ENCODE measurements at regions not wholly inside any gene's neighbourhood (a gene's known extent, or its start where the extent isn't known, plus 50 kb on each side); places are given as distances from the start of the nearest gene placed in this dataset.

GRCh38 chr2:234596696-234597575 is 100.1 kb upstream of the ARL4C start:
- DNase-seq (ENCODE audit: low spot score): no peak

DNA sequence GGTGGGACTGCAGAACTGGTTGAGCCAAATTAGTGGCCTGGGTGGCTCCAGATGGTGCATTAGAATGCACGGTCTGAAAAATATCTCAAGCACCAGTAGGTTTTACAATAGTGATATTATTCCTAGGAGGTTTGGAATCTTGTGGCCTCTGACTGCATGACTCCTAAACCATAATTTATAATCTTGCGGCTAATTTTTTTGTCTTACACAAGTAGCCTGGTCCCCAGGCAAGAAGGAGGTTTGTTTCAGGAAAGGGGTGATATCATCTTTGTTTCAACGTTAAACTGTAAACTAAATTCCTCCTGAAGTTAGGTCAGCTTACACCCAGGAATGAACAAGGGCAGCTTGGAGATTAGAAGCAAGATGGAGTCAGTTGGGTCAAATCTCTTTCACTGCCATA is 98.9 kb upstream of the ARL4C start:
- no peak for DNase-seq (ENCODE audit: low spot score)

DNA sequence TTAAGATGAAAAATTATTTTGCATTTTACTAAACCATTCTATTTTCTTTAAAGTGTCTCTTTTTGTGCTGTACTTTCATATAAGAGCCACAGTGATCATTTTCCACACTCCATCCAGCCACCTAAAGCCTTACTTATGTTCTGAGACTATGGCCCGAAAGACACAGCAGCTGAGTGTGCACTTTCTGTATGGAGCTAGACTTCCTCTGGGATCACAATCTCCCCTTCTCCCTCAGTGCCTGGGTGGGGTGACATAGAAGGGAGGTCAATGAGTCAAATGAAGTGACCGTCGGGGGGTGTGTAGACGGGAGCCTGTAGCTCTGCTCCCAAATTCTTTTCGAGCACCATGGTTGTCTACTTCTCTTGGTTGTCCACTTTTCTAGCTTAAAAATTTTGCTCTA is 97.8 kb upstream of the ARL4C start:
- DNase-seq (ENCODE audit: low spot score): no peak

DNA sequence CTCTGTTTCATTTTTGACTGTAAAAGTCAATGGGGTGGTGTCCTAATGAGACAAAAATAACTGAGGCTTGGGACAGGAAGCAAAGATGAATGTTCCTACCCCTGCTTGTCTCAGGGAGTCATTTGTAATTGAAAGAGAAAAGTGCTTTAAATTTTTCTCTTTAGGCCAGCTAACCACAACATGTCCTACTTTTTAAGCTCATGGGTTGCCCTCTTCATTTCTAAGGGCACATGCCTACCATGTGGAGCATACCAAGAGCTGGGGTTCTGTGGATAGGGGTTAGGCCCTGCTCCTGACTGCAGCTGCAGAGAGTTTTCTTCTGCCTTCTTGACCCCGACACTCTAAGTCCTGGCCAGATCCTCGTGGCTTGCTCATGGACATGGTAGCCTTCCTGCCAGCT is 96.8 kb upstream of the ARL4C start:
- no peak for DNase-seq (ENCODE audit: low spot score)

GRCh38 chr2:234592541-234592940 is 95.7 kb upstream of the ARL4C start:
- no peak for DNase-seq (ENCODE audit: low spot score)

GRCh38 chr2:234590076-234590475 is 93.2 kb upstream of the ARL4C start:
- DNase-seq (ENCODE audit: low spot score): no peak

DNA sequence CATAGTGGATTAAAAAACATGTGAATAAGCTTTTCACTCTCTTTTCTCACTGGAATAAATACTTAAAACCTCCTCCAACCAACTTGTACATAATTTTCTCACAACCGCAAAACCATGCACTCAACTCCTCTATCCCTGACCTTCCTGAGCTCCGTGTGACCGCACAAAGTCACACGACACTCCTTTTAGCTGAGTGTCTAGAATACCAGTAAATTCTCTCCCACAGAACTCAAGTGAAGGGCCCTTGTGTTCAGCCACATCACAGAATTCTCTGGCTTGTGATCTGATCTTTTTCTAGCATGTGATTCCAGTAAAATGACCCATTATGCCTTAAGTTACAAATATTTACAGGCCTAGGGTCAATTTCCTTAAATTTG is 91.2 kb upstream of the ARL4C start:
- no peak for DNase-seq (ENCODE audit: low spot score)

DNA sequence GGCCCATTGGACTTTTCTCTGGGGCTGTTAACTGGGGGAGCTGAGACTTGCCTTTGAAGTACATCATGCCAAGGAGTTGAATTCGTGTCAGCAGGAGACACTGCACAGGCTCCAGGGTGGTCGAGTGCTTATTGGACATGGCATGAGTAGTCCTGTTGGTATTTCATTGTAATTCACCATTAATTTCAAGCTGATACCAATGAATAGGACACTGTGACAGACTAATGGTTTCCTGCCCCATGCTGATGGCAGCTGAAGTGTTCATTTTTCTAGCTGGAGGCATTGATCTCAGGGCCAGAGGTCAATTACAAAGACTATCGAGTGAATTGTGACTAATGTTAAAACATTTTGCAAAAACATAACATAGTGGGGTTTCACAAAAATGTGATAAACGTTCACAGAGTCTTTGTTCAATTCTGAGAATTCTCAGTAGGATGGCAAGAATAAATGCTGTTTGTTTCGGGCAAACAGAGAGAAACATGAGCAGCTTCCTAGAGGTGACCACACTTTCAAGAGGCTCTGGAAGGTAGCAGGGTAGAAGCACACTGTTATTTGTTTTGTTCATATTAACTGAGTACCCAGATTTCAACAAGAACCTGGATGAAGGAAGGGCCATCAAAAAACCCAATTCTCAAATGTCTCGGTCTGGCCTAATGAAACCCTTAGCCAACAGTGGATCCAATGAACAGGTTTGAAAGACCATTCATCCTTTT is 90.6 kb upstream of the ARL4C start:
- peak; percentile 10 for DNase-seq (ENCODE audit: low spot score)

- DNase-seq (ENCODE audit: low spot score): no peak
Observed at GRCh38 chr2:234583331-234583730, 86.5 kb upstream of the ARL4C start.

GRCh38 chr2:234580686-234581085 is 83.8 kb upstream of the ARL4C start:
- peak; percentile 37 for DNase-seq (ENCODE audit: low spot score)

DNA sequence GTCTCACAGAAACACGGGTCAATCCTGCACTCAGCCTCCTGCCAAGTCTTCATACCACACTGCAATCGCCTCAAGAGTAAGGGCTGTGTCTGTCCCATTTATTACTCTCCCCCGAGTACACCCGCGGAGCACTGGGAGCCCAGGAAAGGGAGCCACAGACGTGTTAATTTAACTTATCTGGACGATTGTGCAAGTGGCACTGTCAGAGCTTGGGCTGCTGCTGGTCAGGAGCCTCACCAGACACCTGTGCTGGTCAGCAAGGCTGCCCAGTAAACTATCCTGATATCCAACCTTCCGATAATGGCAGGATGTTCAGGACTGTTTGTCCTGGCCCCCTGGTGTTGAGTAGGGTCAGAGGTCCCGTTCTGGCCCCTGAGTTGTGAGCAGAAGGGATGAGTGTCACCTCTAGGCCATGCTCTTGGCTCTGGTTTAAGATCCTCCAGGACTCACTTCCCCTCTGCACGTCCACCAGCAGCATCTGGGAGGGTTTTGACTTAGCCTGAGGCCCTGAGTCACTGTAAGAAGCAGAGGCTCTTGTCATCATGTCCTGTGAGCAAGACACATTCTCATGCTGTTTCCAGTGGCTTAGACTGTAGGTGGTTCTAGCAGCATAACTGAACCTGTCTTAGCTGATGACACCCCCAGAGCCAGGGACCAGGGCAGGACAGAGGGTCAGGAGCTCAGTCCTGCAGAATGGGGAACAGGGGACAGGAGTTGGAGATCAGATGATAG is 82.5 kb upstream of the ARL4C start:
- DNase-seq (ENCODE audit: low spot score): peak; percentile 49

GRCh38 chr2:234578389-234578788 is 81.5 kb upstream of the ARL4C start:
- no peak for DNase-seq (ENCODE audit: low spot score)

DNA sequence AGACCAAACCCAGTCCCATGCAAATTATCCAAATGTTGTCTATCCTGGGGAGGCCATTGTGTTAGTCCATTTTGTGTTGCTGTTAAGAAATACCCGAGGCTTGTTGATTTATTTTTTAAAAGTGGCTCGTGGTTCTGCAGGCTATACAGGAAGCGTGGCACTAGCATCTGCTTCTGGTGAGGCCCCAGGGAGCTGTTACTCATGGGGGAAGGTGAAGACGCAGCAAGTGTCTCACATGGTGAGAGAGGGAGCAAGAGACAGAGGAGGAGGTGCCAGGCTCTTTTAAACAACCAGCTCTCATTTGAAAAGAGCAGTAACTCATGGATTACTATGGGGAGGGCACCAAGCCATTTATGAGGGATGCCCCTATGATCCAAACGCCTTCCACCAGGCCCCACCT is 80.3 kb upstream of the ARL4C start:
- no peak for DNase-seq (ENCODE audit: low spot score)

- DNase-seq (ENCODE audit: low spot score): peak; percentile 58
Observed at GRCh38 chr2:234571620-234572407, 74.9 kb upstream of the ARL4C start.

DNA sequence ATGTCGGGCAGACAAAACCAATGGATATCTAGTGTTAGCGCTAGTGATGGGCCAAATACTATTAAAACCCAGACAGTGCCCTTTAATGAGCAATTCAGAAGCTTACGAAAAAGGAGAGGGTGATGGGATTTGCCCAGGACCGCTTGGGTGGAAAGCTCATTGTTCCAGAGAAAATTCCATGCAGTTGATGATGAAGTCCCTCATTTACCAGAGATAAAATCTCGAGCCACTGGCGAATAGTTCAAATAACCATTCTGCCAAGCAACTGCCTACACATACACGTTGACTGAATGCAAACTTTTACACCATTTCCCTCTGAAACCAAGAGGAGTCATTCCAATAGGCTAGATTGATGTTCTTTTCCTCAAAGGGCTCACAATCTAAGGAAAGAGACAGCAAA is 73.6 kb upstream of the ARL4C start:
- DNase-seq (ENCODE audit: low spot score): no peak

GRCh38 chr2:234569776-234570430 is 73.0 kb upstream of the ARL4C start:
- DNase-seq (ENCODE audit: low spot score): no peak

GRCh38 chr2:234566622-234567021 is 69.7 kb upstream of the ARL4C start:
- no peak for DNase-seq (ENCODE audit: low spot score)

- DNase-seq (ENCODE audit: low spot score): no peak
Observed at GRCh38 chr2:234565842-234566619, 69.2 kb upstream of the ARL4C start.

DNA sequence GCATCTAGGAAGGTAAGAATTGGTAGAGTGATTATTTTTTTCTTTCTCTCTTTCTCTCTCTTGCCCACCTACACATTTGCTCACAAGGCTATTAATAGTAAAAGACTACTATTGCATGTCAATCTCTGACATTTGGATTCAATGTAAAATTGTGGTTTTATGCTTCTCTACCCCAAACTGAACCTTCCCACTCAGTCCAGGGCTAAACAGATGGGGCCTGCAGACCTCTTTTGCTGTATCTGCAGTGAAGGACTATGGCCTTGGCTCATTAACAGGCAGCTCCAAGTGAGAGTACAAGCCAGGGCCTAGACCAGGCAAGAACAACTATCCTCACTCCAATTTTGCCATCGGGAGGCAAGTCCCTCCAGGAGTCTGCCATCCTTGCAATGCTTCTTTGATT is 68.3 kb upstream of the ARL4C start:
- no peak for DNase-seq (ENCODE audit: low spot score)

- DNase-seq (ENCODE audit: low spot score): no peak
Observed at GRCh38 chr2:234564699-234565098, 67.8 kb upstream of the ARL4C start.

GRCh38 chr2:234559609-234560008 is 62.7 kb upstream of the ARL4C start:
- peak; percentile 83 for DNase-seq (ENCODE audit: low spot score)

Data from kidney tubule cell (primary cell).